Spinal cord (tissue), 9 donors: ENCODE measurements at regions not wholly inside any gene's neighbourhood (a gene's known extent, or its start where the extent isn't known, plus 50 kb on each side); places are given as distances from the start of the nearest gene placed in this dataset.
"Not testable (repeated sequence)": the region's sequence is repeated elsewhere in the genome, so short reads cannot be mapped to it uniquely, and the experiment has no call there.

Source experiments
- DNase-seq, 6 donors: peaks; one replicate each; pipeline versions ENCODE4 v3.0.0 to v3.0.0-alpha.2; 2013 to 2015; ENCODE audit warnings: low spot score in 6 of 6, low read depth in 4 of 6
- H3K27ac ChIP-seq: one replicate; pipeline ENCODE4 v1.5.1; 2013; ENCODE audit warnings: low read depth, low read length, control low read depth
- H3K27me3 ChIP-seq: one replicate; pipeline ENCODE4 v1.6.1; 2013; ENCODE audit warnings: low read length; ENCODE audit not compliant: control insufficient read depth, insufficient read depth
- H3K36me3 ChIP-seq: one replicate; pipeline ENCODE4 v1.6.1; 2013; ENCODE audit warnings: low read length; ENCODE audit not compliant: control insufficient read depth, insufficient read depth
- H3K4me1 ChIP-seq: one replicate; pipeline ENCODE4 v1.6.1; 2013; ENCODE audit warnings: low read length; ENCODE audit not compliant: control insufficient read depth, insufficient read depth
- H3K4me3 ChIP-seq: one replicate; pipeline ENCODE4 v1.5.1; 2013; ENCODE audit warnings: low read depth, low read length, control low read depth
- H3K9me3 ChIP-seq: one replicate; pipeline ENCODE4 v1.6.1; 2013; ENCODE audit warnings: low read length; ENCODE audit not compliant: control insufficient read depth, insufficient read depth
- WGBS: methylation state at CpG from one replicate; pipeline ENCODE4 v1.1.5; 2013; ENCODE audit warnings: missing lambda C conversion rate; ENCODE audit not compliant: insufficient coverage; 5-methylcytosine and 5-hydroxymethylcytosine counted together
- donor health status: healthy.

DNA sequence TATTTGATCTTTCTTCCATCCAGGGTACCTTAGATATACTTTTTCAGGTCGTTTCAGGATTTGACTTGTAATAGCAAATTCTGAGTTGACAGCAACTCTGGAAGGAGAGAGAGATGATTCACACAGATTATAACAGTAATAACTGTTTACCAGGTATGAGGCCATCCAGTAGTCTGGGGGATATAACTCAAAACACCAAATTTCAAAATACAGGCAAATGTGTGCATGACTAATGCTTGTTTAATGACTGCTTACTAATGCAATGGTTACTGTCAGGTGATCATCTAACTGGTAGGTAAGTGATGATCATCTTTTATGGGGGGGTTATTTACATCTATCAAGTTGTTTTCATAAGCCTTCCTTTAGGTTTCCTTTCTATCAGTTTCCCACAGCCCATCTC is 412.3 kb downstream of the MAT2B start:
- no peaks in the 10 kb centered on the region for H3K27me3 ChIP-seq
- H3K36me3 ChIP-seq, result no peaks in the 10 kb centered on the region
- H3K4me3 ChIP-seq, result no peak overlapping the region
- peaks cover 6% of the 10 kb centered on the region for H3K9me3 ChIP-seq
- no peak overlapping the region for H3K27ac ChIP-seq
- WGBS, result no CpG with 5 or more reads among the region's 1 CpG
- no peak for DNase-seq
- no peaks in the 10 kb centered on the region for H3K4me1 ChIP-seq

DNA sequence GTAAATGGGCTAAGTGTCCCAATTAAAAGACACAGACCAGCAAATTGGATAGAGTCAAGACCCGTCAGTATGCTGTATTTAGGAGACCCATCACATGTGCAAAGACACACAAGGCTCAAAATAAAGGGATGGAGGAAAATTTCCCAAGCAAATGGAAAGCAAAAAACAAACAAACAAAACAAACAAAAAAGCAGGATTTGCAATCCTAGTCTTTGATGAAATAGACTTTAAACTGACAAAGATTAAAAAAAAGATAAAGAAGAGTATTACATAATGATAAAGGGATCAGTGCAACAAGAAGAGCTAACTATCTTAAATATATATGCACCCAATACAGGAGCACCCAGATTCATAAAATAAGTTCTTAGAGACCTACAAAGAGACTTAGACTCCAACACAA is 429.6 kb downstream of the MAT2B start:
- H3K36me3 ChIP-seq, H3K27me3 ChIP-seq, H3K27ac ChIP-seq, DNase-seq, H3K9me3 ChIP-seq, H3K4me3 ChIP-seq, H3K4me1 ChIP-seq: not testable (repeated sequence)
- WGBS, result no CpG with 5 or more reads among the region's 1 CpG

DNA sequence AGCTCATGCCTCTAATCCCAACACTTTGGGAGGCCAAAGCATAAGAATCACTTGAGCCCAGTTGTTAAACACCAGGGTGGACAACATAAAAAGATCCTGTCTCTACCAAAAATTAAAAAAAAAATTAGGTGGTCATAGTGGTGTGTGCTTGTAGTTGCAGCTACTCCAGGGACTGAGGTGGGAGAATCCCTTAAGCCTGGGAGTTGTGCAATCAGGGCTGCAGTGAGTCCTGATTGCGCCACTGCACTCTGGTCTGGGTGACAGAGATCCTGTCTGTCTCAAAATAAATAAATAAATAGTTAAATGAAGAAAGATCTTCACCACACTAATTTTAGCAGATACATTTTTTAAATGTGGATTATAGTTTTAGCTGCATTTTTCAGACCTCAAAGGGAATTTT is 433.2 kb downstream of the MAT2B start:
- Histone ChIP-seq H3K4me3 (no peak overlapping the region), H3K4me1 (no peaks in the 10 kb centered on the region), H3K9me3 (peaks cover 2% of the 10 kb centered on the region), H3K27ac (no peak overlapping the region), H3K27me3 (no peaks in the 10 kb centered on the region), H3K36me3 (no peaks in the 10 kb centered on the region)
- no CpG with 5 or more reads among the region's 1 CpG for WGBS
- no peak for DNase-seq

DNA sequence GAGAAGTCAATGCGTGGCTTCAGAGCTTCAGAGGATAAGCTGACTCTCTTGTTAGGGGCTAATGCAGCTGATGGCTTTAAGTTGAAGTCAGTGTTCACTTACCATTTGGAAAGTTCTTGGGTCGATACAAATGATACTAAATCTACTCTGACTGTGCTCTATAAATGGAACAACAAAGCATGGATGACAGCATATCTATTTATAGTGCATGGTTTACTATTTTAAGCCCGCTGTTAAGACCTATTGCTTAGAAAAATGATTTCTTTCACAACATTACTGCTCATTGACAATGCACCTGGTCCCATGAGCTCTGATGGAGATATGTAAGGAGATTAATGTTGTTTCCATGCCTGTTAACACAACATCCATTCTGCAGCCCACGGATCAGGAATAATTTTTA is 435.7 kb downstream of the MAT2B start:
- no peak for DNase-seq
- H3K27me3 ChIP-seq, result no peaks in the 10 kb centered on the region
- H3K4me1 ChIP-seq, result no peaks in the 10 kb centered on the region
- H3K9me3 ChIP-seq, result no peaks in the 10 kb centered on the region
- H3K27ac ChIP-seq, result no peak overlapping the region
- WGBS, result 100% methylated on average over 1 of the region's 4 CpGs
- no peaks in the 10 kb centered on the region for H3K36me3 ChIP-seq
- H3K4me3 ChIP-seq, result no peak overlapping the region

DNA sequence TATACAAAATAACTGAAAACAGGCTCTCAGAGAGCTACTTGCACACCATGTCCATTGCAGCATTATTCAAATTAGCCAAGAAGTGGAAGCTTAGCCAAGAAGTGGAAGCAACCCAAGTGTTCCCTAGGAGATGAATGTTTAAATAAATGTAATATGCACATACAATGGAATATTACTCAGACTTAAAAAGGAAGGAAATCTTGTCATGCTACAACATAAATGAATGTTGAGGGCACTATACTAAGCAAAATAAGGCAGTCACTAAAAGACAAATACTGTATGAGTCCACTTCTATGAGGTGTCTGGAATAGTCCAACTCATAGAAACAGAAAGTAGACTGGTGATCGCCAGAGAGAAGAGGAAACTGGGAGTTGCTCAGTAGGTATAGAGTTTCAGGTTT is 438.1 kb downstream of the MAT2B start:
- H3K9me3 ChIP-seq, result no peaks in the 10 kb centered on the region
- H3K27me3 ChIP-seq, result no peaks in the 10 kb centered on the region
- H3K4me1 ChIP-seq, result no peaks in the 10 kb centered on the region
- no peak overlapping the region for H3K27ac ChIP-seq
- no peaks in the 10 kb centered on the region for H3K36me3 ChIP-seq
- peak in 1 of 6 donors; percentile 46 for DNase-seq
- no peak overlapping the region for H3K4me3 ChIP-seq
- no CpG with 5 or more reads among the region's 1 CpG for WGBS

DNA sequence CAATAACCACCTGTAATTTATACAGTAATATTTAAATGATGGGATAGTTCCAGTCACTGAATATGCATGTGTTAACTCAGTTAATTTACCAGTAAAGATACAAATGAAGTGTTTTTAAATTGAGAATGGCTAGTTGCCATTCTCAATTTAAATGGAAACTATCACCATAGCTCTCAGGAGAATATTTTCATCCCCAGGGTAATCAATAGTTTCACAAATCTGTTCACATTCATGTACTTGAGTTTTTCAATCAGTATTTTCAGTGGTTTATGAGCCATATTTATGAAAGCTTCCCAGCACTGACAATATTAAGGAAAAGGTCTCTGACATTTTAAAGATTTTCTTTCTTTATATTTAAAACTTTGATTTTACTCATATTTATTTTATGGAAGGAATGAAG is 439.3 kb downstream of the MAT2B start:
- H3K9me3 ChIP-seq, result no peaks in the 10 kb centered on the region
- peak in 2 of 6 donors; percentile 9 to 59 for DNase-seq
- no peaks in the 10 kb centered on the region for H3K4me1 ChIP-seq
- H3K27me3 ChIP-seq, result no peaks in the 10 kb centered on the region
- H3K27ac ChIP-seq, result no peak overlapping the region
- no peaks in the 10 kb centered on the region for H3K36me3 ChIP-seq
- no peak overlapping the region for H3K4me3 ChIP-seq

DNA sequence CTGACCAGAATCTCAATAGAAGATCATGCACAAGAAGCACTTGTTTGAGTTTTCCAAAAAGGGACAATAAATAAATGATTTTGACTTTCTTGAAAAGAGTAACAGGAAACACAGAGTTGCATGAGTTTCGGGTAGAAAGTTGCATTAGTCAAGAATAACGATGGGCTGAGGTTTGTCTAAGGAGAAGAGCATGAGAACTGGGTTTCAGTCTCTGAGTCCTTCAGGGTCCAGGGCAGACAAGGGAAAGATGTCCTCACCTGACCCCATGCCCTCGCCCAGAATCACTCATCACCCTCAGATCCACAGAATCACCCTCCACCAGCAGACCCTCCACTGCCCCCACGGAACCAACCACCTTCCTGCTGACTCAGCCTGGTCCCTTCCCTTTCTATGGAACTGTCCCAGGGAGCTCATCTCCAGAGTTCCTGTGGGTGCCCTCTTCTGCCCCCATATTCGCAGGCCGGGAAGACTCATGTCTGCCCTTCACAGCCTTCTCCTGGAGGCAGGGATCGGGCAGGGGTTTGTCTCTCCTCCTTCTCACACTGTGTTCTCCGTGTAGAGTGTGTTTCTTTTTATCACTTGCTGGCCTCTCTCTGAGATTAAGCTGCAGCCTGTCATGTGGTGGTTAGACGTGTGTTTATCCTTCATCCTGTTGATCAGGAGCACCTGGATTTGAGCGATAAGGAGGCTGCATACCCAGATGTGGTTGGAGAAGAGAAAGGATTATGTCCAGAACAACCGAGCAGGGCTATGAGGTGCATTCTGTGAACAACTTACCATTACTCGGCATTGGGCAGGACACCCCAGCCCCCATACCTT is 442.6 kb downstream of the MAT2B start:
- H3K27ac ChIP-seq, result no peak overlapping the region
- 97% methylated on average over 6 of the region's 12 CpGs for WGBS
- no peaks in the 10 kb centered on the region for H3K9me3 ChIP-seq
- H3K36me3 ChIP-seq, result no peaks in the 10 kb centered on the region
- H3K4me3 ChIP-seq, result no peak overlapping the region
- DNase-seq, result no peak
- H3K4me1 ChIP-seq, result no peaks in the 10 kb centered on the region
- no peaks in the 10 kb centered on the region for H3K27me3 ChIP-seq

DNA sequence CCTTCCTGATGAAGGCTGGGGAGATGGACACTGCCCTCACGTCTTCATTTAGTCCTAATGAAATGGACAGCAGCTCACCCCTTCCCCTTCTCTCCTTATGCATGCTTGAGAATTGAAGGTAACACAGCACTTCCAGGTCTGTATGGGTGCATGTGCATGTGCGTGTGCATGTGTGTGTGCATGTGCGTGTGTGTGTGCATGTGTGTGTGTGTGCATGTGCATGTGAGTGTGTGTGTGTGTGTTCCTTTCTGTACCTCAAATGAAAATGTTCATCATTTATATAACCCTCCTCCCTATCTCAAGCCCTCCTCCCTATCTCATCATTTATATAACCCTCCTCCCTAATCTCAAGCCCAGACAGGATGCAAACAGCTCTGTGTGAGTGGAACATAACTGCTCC is 444.8 kb downstream of the MAT2B start:
- Histone ChIP-seq H3K4me1 (no peaks in the 10 kb centered on the region), H3K4me3 (no peak overlapping the region), H3K9me3 (no peaks in the 10 kb centered on the region), H3K36me3 (no peaks in the 10 kb centered on the region), H3K27ac (no peak overlapping the region), H3K27me3 (no peaks in the 10 kb centered on the region)
- DNase-seq, result no peak
- no CpG with 5 or more reads among the region's 3 CpGs for WGBS

DNA sequence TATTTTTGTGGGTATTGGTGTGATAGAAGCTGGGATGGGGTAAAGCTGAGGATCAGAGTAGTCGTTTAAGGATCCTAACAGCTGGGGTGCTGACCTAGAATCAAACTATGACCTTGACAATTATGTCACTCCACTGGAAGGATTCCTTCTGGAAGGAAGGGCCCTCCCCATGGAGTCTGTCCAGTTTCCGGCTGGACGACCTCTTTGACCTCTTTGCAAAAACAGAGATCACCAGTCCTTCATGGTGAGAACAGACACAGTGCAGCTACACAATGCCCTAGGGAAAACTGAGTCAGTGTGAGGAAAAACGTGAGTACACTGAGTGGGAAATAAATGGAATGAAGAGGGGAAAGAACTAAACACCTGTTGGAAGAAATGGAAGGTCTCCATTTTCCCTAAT is 445.6 kb downstream of the MAT2B start:
- H3K27ac ChIP-seq, result no peak overlapping the region
- H3K36me3 ChIP-seq, result no peaks in the 10 kb centered on the region
- no peaks in the 10 kb centered on the region for H3K4me1 ChIP-seq
- no peak for DNase-seq
- no peaks in the 10 kb centered on the region for H3K27me3 ChIP-seq
- H3K9me3 ChIP-seq, result no peaks in the 10 kb centered on the region
- WGBS, result 80% methylated on average over 1 of the region's 4 CpGs
- H3K4me3 ChIP-seq, result no peak overlapping the region

DNA sequence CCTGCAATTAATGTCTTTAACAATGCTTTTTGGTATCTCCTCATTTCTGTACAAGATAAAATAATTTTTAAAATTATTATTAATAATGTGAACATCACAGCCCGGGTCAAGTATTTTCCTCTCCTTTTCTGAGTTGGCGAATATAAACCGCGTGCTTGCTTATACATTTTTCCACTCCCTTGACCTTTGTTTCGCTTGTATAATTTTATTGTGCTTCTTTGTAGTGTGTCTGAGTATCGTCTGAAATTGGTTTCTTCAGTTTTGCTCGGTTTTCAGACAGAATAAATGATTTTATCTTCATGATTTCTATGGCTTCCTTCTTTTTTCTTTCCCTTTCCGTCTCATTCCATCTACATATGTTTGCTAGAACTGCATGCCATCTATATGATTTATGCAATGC is 448.5 kb downstream of the MAT2B start:
- H3K27ac ChIP-seq, result no peak overlapping the region
- no peaks in the 10 kb centered on the region for H3K36me3 ChIP-seq
- H3K27me3 ChIP-seq, result no peaks in the 10 kb centered on the region
- WGBS, result no CpG with 5 or more reads among the region's 8 CpGs
- H3K4me3 ChIP-seq, result no peak overlapping the region
- no peaks in the 10 kb centered on the region for H3K4me1 ChIP-seq
- DNase-seq, result no peak
- peaks cover 4% of the 10 kb centered on the region for H3K9me3 ChIP-seq
